HepG2 (cell line): ENCODE measurements at regions not wholly inside any gene's neighbourhood (a gene's known extent, or its start where the extent isn't known, plus 50 kb on each side); places are given as distances from the start of the nearest gene placed in this dataset.

Source experiments
- CTCF ChIP-seq: sonication (generic); formaldehyde crosslinking; IDR thresholded peaks from 2 replicates; pipeline ENCODE4 v1.5.0; 2020; ENCODE audit warnings: mild to moderate bottlenecking, missing genetic modification reagents, moderate library complexity
- FOXJ3 ChIP-seq: sonication (generic); formaldehyde crosslinking; IDR thresholded peaks from 2 replicates; pipeline ENCODE4 v1.4.0; 2020; ENCODE audit warnings: missing genetic modification reagents, mild to moderate bottlenecking, borderline replicate concordance
- HNRNPUL1 ChIP-seq: fragments of 200-400 bp; formaldehyde crosslinking; IDR thresholded peaks from 2 replicates; pipeline ENCODE4 v1.6.1; 2017; ENCODE audit warnings: low read depth, mild to moderate bottlenecking, low read length, moderate library complexity
- MAFK ChIP-seq, 2 experiments: IDR thresholded peaks in 1 of 2; conservative IDR thresholded peaks in 1 of 2; 2 replicates each; pipeline ENCODE4 v1.6.1; 2011; ENCODE audit warnings: improper control_type of control experiment in 2 of 2, low read length in 2 of 2
- MAX ChIP-seq: IDR thresholded peaks from 2 replicates; pipeline ENCODE4 v1.6.1; 2012; ENCODE audit warnings: inconsistent platforms
- NPAS2 ChIP-seq: sonication (generic); formaldehyde crosslinking; IDR thresholded peaks from 2 replicates; pipeline ENCODE4 v1.8.0; 2022; ENCODE audit warnings: mild to moderate bottlenecking, missing genetic modification reagents, borderline replicate concordance
- SATB2 ChIP-seq: sonication (generic); formaldehyde crosslinking; IDR thresholded peaks from 2 replicates; pipeline ENCODE4 v1.5.0; 2020; ENCODE audit warnings: missing genetic modification reagents
- ZFP36 ChIP-seq: fragments of 150-350 bp; IDR thresholded peaks from 2 replicates; pipeline ENCODE4 v1.6.1; 2018; ENCODE audit warnings: borderline replicate concordance, low read length, low read depth; ENCODE audit not compliant: partially characterized antibody
- ZFP62 ChIP-seq: sonication (generic); formaldehyde crosslinking; IDR thresholded peaks from 2 replicates; pipeline ENCODE4 v1.4.0; 2020; ENCODE audit warnings: missing genetic modification reagents
- TF ChIP-seq, protein P1 (sequence below): conservative IDR thresholded peaks from 2 replicates; pipeline ENCODE4 v1.6.1; 2018; ENCODE audit warnings: missing genetic modification reagents

DNA sequence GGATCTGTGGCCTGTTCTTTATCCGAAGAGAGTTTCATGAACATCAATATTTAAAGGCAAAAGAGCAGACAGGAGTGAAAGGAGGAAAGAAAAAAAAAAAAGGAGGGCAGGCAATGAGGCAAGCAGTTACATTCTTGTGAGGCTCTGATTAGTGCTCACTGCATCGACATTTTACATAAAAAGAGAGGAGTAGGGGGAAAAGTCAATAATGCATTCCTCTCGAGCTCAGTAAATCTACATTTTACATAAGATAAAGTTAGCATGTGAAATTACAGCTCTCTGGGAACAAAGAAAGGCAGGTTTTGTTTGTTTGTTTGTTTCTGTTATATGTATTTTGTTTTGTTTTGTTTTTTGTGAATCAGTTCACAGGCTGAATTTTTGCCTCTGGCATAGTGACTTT is 187.1 kb upstream of the ARL4C start:
- TF ChIP-seq CTCF (CRISPR knock-in tag), result no peak
- no peak for TF ChIP-seq SATB2 (CRISPR knock-in tag)
- no peak for TF ChIP-seq ZFP36
- TF ChIP-seq NPAS2, result no peak
- TF ChIP-seq, protein P1, sequence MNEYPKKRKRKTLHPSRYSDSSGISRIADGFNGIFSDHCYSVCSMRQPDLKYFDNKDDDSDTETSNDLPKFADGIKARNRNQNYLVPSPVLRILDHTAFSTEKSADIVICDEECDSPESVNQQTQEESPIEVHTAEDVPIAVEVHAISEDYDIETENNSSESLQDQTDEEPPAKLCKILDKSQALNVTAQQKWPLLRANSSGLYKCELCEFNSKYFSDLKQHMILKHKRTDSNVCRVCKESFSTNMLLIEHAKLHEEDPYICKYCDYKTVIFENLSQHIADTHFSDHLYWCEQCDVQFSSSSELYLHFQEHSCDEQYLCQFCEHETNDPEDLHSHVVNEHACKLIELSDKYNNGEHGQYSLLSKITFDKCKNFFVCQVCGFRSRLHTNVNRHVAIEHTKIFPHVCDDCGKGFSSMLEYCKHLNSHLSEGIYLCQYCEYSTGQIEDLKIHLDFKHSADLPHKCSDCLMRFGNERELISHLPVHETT (CRISPR knock-in tag), result no peak
- no peak for TF ChIP-seq HNRNPUL1
- no peak for TF ChIP-seq MAFK (conservative IDR thresholded peaks at IDR 0.05 in 1 of 2, IDR thresholded peaks at IDR 0.05 in 1 of 2; ENCODE audit: low read length in 2 of 2)
- TF ChIP-seq ZFP62, result no peak
- TF ChIP-seq FOXJ3 (CRISPR knock-in tag), result no peak
- TF ChIP-seq MAX, result no peak
